ENCODE measurements at regions not wholly inside any gene's neighbourhood (a gene's known extent, or its start where the extent isn't known, plus 50 kb on each side); places are given as distances from the start of the nearest gene placed in this dataset.

DNA sequence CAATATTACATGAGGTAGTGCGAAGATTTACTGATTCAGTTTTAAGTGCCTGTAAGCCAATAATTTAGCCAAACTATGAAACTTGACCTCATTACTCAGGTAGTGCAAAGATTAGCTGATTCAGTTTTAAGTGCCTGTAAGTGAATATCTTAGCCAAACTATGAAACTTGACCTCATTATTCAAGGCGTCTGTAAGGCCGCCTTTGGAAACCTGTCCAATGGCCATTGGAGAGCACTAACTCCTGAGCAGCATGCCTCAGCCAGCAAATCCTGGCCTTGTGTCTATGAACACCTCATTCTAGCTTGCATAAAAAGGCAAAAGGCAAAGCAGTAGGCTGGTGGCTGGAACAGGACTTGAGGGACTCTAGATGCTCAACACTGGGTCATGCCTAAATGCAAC, 127.0 kb upstream of the GPR12 start:
- no peak for TF ChIP-seq POLR2AphosphoS5 (IDR thresholded peaks at IDR 0.05)
- TF ChIP-seq, protein P1, sequence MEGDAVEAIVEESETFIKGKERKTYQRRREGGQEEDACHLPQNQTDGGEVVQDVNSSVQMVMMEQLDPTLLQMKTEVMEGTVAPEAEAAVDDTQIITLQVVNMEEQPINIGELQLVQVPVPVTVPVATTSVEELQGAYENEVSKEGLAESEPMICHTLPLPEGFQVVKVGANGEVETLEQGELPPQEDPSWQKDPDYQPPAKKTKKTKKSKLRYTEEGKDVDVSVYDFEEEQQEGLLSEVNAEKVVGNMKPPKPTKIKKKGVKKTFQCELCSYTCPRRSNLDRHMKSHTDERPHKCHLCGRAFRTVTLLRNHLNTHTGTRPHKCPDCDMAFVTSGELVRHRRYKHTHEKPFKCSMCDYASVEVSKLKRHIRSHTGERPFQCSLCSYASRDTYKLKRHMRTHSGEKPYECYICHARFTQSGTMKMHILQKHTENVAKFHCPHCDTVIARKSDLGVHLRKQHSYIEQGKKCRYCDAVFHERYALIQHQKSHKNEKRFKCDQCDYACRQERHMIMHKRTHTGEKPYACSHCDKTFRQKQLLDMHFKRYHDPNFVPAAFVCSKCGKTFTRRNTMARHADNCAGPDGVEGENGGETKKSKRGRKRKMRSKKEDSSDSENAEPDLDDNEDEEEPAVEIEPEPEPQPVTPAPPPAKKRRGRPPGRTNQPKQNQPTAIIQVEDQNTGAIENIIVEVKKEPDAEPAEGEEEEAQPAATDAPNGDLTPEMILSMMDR (IDR thresholded peaks at IDR 0.05), result no peak
- TF ChIP-seq EP300 (IDR thresholded peaks at IDR 0.05), result no peak

All from gastroesophageal sphincter (tissue), 3 donors.